HEK293 (cell line): ENCODE measurements at regions not wholly inside any gene's neighbourhood (a gene's known extent, or its start where the extent isn't known, plus 50 kb on each side); places are given as distances from the start of the nearest gene placed in this dataset.

ENCODE experiments used
- CTCF ChIA-PET: fragments of 350-600 bp; formaldehyde crosslinking; extraction: SDS; loops from one replicate; lab custom pipeline; 2021; ENCODE audit warnings: antibody characterized with exemption; lab: Yijun Ruan, JAX
- POLR2A ChIA-PET: fragments of 300-600 bp; formaldehyde crosslinking; extraction: SDS; loops from one replicate; lab custom pipeline; 2020; ENCODE audit warnings: antibody characterized with exemption, inconsistent platforms; lab: Yijun Ruan, JAX
- H3K27ac ChIP-seq: fragments of 200-500 bp; sonication (Bioruptor generic); 2 replicates; pipeline ENCODE4 v1.5.1; 2014; ENCODE audit warnings: low read depth, low read length, control low read depth, inconsistent platforms; ENCODE audit errors: extremely low read depth
- H3K36me3 ChIP-seq, 2 experiments: fragments of 200-500 bp in 1 of 2; sonication (Bioruptor generic) in 1 of 2; 1 replicate in 1 of 2; 2 replicates in 1 of 2; pipeline ENCODE4 v1.5.1; 2014 to 2017; ENCODE audit warnings: inconsistent platforms in 2 of 2, low read length in 2 of 2; ENCODE audit not compliant: control insufficient read depth in 2 of 2, insufficient read depth in 1 of 2
- H3K4me1 ChIP-seq: fragments of 200-500 bp; sonication (Bioruptor generic); 2 replicates; pipeline ENCODE4 v1.5.1; 2014; ENCODE audit warnings: mild to moderate bottlenecking, low read length, inconsistent platforms; ENCODE audit not compliant: control insufficient read depth, insufficient read depth
- H3K4me3 ChIP-seq: 2 replicates; pipeline ENCODE4 v1.5.1; 2011; ENCODE audit warnings: low read depth, mild to moderate bottlenecking, control low read depth, low read length, moderate library complexity
- H3K9me3 ChIP-seq: fragments of 200-500 bp; sonication (Bioruptor generic); 2 replicates; pipeline ENCODE4 v1.5.1; 2014; ENCODE audit warnings: low read depth, low read length, inconsistent platforms; ENCODE audit not compliant: control insufficient read depth, insufficient read depth
- BCL11B ChIP-seq: fragments of 450-650 bp; formaldehyde crosslinking; IDR thresholded peaks from 2 replicates; pipeline ENCODE4 v1.5.1; 2016; ENCODE audit warnings: low read depth, missing biosample characterization, missing genetic modification characterization
- EGR2 ChIP-seq: fragments of 450-650 bp; formaldehyde crosslinking; IDR thresholded peaks from 2 replicates; pipeline ENCODE4 v1.5.1; 2016; ENCODE audit warnings: low read depth, missing biosample characterization, missing genetic modification characterization
- HOXD13 ChIP-seq: sonication (generic); formaldehyde crosslinking; IDR thresholded peaks from 2 replicates; pipeline ENCODE4 v1.8.0; 2022; ENCODE audit warnings: missing genetic modification reagents, borderline replicate concordance
- KLF8 ChIP-seq: fragments of 450-650 bp; formaldehyde crosslinking; IDR thresholded peaks from 2 replicates; pipeline ENCODE4 v1.5.1; 2016; ENCODE audit warnings: missing biosample characterization, missing genetic modification characterization
- KLF9 ChIP-seq: fragments of 450-650 bp; formaldehyde crosslinking; IDR thresholded peaks from 2 replicates; pipeline ENCODE4 v1.5.1; 2016; ENCODE audit warnings: missing biosample characterization, missing genetic modification characterization, low read depth
- SETDB1 ChIP-seq: IDR thresholded peaks from one replicate; pipeline ENCODE4 v1.6.1; 2017; ENCODE audit warnings: mild to moderate bottlenecking, low read length, moderate library complexity, mixed read lengths; ENCODE audit not compliant: insufficient read length
- TCF7L2 ChIP-seq: IDR thresholded peaks from 2 replicates; pipeline ENCODE4 v1.6.1; 2011; ENCODE audit warnings: low read depth, mild to moderate bottlenecking, inconsistent platforms, low read length, moderate library complexity, borderline replicate concordance
- YY1 ChIP-seq: fragments of 450-650 bp; formaldehyde crosslinking; IDR thresholded peaks from 2 replicates; pipeline ENCODE4 v1.5.1; 2018; ENCODE audit warnings: missing biosample characterization, missing genetic modification characterization
- ZBTB21 ChIP-seq: fragments of 450-650 bp; formaldehyde crosslinking; IDR thresholded peaks from 2 replicates; pipeline ENCODE4 v1.5.1; 2017; ENCODE audit warnings: missing biosample characterization, missing genetic modification characterization
- ZBTB48 ChIP-seq: fragments of 450-650 bp; formaldehyde crosslinking; IDR thresholded peaks from 2 replicates; pipeline ENCODE4 v1.5.1; 2016; ENCODE audit warnings: missing biosample characterization, missing genetic modification characterization
- ZNF354C ChIP-seq: fragments of 450-650 bp; formaldehyde crosslinking; IDR thresholded peaks from 2 replicates; pipeline ENCODE4 v1.5.1; 2016; ENCODE audit warnings: missing biosample characterization, missing genetic modification characterization, low read depth, borderline replicate concordance
- ZNF433 ChIP-seq: fragments of 450-650 bp; formaldehyde crosslinking; IDR thresholded peaks from 2 replicates; pipeline ENCODE4 v1.5.1; 2016; ENCODE audit warnings: missing biosample characterization, missing genetic modification characterization, low read depth
- ZNF510 ChIP-seq: fragments of 450-650 bp; formaldehyde crosslinking; IDR thresholded peaks from 2 replicates; pipeline ENCODE4 v1.5.1; 2018; ENCODE audit warnings: mild to moderate bottlenecking, missing genetic modification characterization, missing biosample characterization; ENCODE audit not compliant: insufficient replicate concordance
- ZNF548 ChIP-seq: fragments of 450-650 bp; formaldehyde crosslinking; IDR thresholded peaks from 2 replicates; pipeline ENCODE4 v1.5.1; 2016; ENCODE audit warnings: missing biosample characterization, missing genetic modification characterization
- ZNF549 ChIP-seq: fragments of 450-650 bp; IDR thresholded peaks from 2 replicates; pipeline ENCODE4 v1.5.1; 2018; ENCODE audit warnings: missing biosample characterization, missing genetic modification characterization, mild to moderate bottlenecking, inconsistent platforms, moderate library complexity
- ZNF571 ChIP-seq: fragments of 450-650 bp; formaldehyde crosslinking; IDR thresholded peaks from 2 replicates; pipeline ENCODE4 v1.5.0; 2017; ENCODE audit warnings: missing biosample characterization, missing genetic modification characterization
- ZNF585B ChIP-seq: fragments of 450-650 bp; formaldehyde crosslinking; IDR thresholded peaks from 2 replicates; pipeline ENCODE4 v1.5.1; 2016; ENCODE audit warnings: missing biosample characterization, missing genetic modification characterization
- ZNF621 ChIP-seq: fragments of 450-650 bp; formaldehyde crosslinking; IDR thresholded peaks from 2 replicates; pipeline ENCODE4 v1.5.1; 2017; ENCODE audit warnings: missing biosample characterization, missing genetic modification characterization
- ZNF654 ChIP-seq: fragments of 450-650 bp; formaldehyde crosslinking; IDR thresholded peaks from 2 replicates; pipeline ENCODE4 v1.5.1; 2016; ENCODE audit warnings: low read depth, missing biosample characterization, missing genetic modification characterization
- ZXDB ChIP-seq: fragments of 450-650 bp; formaldehyde crosslinking; IDR thresholded peaks from 2 replicates; pipeline ENCODE4 v1.5.1; 2016; ENCODE audit warnings: missing biosample characterization, missing genetic modification characterization
- TF ChIP-seq, protein P1 (sequence below): fragments of 450-650 bp; formaldehyde crosslinking; IDR thresholded peaks from 2 replicates; pipeline ENCODE4 v1.5.1; 2017; ENCODE audit warnings: missing biosample characterization, missing genetic modification characterization
- TF ChIP-seq, protein P2 (sequence below): fragments of 450-650 bp; formaldehyde crosslinking; IDR thresholded peaks from 2 replicates; pipeline ENCODE4 v1.5.1; 2016; ENCODE audit warnings: missing biosample characterization, missing genetic modification characterization
- TF ChIP-seq, protein P3 (sequence below): fragments of 450-650 bp; formaldehyde crosslinking; IDR thresholded peaks from 2 replicates; pipeline ENCODE4 v1.5.1; 2016; ENCODE audit warnings: missing biosample characterization, missing genetic modification characterization

DNA sequence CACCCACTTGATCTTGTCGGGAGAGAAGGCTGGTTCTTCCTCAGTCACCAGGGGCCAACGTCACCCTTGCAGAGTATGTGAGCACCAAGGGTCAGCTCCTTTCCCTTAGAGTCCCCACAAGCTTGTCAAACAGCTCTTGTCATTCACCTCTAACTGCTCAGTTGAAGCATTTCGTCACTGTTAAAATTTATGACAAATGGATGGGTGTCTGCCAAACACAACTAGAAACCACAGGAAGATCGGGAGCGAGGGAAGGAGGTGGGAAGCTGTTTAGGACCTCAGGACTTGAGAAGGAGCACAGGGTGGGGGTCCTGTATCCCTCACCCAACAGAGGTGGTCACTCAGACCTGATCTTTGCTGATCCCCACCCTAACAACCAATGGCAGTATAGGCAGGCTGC, 373.3 kb upstream of the IGFBP3 start:
- no peaks in the 10 kb centered on the region for H3K36me3 ChIP-seq
- H3K4me1 ChIP-seq: no peaks in the 10 kb centered on the region
- no peak overlapping the region for H3K27ac ChIP-seq
- ChIA-PET CTCF (no interaction called here), POLR2A (no interaction called here)
- TF ChIP-seq ZNF549 (tag by site-specific recombination) (no peak), BCL11B (tag by site-specific recombination) (no peak), ZNF654 (no peak)
- no peak overlapping the region for H3K4me3 ChIP-seq
- no peaks in the 10 kb centered on the region for H3K9me3 ChIP-seq

DNA sequence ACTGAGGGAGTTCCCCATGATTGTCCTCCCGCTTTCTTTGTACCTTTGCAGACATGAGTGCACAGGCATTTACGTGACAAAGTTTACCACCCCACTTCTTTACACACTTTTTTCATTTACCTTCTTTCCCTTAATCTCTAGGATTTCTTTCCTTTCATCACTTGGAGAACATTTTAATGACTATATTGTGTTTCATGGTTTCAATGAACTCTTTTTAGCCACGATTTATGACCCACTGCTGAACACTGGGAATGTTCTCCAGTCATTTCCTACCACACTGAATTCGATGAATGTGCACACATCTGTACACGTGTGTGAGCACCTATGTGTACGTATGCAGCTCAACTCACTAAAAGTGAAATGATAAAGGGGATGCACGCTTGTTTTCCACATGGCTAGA, 371.7 kb upstream of the IGFBP3 start:
- ChIA-PET CTCF (interaction anchor here (0.5 kb wide), 1 partner anchor 32 kb away, joined by 4 read pairs; no protein-coding TSS in a partner anchor), POLR2A (no interaction called here)
- Histone ChIP-seq H3K4me1 (no peaks in the 10 kb centered on the region), H3K36me3 (no peaks in the 10 kb centered on the region), H3K27ac (no peak overlapping the region), H3K9me3 (no peaks in the 10 kb centered on the region), H3K4me3 (no peak overlapping the region)
- TF ChIP-seq ZNF621 (tag by site-specific recombination): no peak
- no peak for TF ChIP-seq ZXDB
- TF ChIP-seq, protein P1, sequence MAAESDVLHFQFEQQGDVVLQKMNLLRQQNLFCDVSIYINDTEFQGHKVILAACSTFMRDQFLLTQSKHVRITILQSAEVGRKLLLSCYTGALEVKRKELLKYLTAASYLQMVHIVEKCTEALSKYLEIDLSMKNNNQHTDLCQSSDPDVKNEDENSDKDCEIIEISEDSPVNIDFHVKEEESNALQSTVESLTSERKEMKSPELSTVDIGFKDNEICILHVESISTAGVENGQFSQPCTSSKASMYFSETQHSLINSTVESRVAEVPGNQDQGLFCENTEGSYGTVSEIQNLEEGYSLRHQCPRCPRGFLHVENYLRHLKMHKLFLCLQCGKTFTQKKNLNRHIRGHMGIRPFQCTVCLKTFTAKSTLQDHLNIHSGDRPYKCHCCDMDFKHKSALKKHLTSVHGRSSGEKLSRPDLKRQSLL (tag by site-specific recombination): no peak
- TF ChIP-seq ZNF433 (tag by site-specific recombination): no peak
- no peak for TF ChIP-seq ZNF571 (tag by site-specific recombination)
- TF ChIP-seq YY1 (tag by site-specific recombination): no peak
- no peak for TF ChIP-seq ZBTB48 (tag by site-specific recombination)
- no peak for TF ChIP-seq TCF7L2
- no peak for TF ChIP-seq ZBTB21 (tag by site-specific recombination)
- no peak for TF ChIP-seq ZNF510
- TF ChIP-seq SETDB1: no peak
- TF ChIP-seq KLF9 (tag by site-specific recombination): no peak
- no peak for TF ChIP-seq EGR2
- no peak for TF ChIP-seq KLF8 (tag by site-specific recombination)
- no peak for TF ChIP-seq ZNF548 (tag by site-specific recombination)
- TF ChIP-seq ZNF585B (tag by site-specific recombination): no peak

DNA sequence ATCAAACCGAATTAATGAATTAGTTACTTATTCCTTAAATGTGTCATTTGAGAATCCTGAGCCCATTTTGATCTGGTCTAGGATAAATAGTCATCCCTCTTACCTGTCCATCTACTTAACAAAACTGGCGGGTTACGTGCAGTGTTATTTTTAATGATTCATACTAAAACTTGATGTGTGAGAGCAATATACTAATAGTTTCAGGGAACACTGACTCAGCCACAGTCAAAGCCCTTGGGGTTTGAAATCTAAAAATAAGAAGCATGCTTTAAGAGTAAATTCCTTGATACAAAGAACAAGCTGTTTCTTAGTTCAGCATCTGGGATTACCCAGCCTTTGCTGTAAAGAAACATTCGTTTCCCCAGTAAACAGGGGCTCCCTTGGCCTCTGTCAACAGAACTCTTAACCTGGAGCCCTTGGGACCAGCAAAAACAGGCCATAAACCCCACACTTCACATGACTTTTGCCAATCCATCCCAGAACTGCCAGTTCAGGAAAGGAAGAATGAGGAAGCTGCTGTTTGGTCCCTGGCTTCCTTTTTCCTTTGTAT, 370.6 kb upstream of the IGFBP3 start:
- Histone ChIP-seq H3K4me1 (no peaks in the 10 kb centered on the region), H3K36me3 (no peaks in the 10 kb centered on the region), H3K4me3 (no peak overlapping the region), H3K9me3 (no peaks in the 10 kb centered on the region), H3K27ac (no peak overlapping the region)
- POLR2A ChIA-PET: interaction anchor here (0.7 kb wide), 1 partner anchor 232 kb away, joined by 3 read pairs; no protein-coding TSS in a partner anchor
- CTCF ChIA-PET: interaction anchor here (0.7 to 0.9 kb wide), 2 partner anchors 209 to 1327 kb away, joined by 3 to 4 read pairs; no protein-coding TSS in a partner anchor
- TF ChIP-seq ZNF354C (tag by site-specific recombination) (no peak), HOXD13 (CRISPR knock-in tag) (no peak)
- TF ChIP-seq, protein P2, sequence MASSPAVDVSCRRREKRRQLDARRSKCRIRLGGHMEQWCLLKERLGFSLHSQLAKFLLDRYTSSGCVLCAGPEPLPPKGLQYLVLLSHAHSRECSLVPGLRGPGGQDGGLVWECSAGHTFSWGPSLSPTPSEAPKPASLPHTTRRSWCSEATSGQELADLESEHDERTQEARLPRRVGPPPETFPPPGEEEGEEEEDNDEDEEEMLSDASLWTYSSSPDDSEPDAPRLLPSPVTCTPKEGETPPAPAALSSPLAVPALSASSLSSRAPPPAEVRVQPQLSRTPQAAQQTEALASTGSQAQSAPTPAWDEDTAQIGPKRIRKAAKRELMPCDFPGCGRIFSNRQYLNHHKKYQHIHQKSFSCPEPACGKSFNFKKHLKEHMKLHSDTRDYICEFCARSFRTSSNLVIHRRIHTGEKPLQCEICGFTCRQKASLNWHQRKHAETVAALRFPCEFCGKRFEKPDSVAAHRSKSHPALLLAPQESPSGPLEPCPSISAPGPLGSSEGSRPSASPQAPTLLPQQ (tag by site-specific recombination): no peak
- TF ChIP-seq, protein P3, sequence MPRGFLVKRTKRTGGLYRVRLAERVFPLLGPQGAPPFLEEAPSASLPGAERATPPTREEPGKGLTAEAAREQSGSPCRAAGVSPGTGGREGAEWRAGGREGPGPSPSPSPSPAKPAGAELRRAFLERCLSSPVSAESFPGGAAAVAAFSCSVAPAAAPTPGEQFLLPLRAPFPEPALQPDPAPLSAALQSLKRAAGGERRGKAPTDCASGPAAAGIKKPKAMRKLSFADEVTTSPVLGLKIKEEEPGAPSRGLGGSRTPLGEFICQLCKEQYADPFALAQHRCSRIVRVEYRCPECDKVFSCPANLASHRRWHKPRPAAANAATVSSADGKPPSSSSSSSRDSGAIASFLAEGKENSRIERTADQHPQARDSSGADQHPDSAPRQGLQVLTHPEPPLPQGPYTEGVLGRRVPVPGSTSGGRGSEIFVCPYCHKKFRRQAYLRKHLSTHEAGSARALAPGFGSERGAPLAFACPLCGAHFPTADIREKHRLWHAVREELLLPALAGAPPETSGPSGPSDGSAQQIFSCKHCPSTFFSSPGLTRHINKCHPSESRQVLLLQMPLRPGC (tag by site-specific recombination): no peak
